GM19468 (cell line): ENCODE measurements at regions not wholly inside any gene's neighbourhood (a gene's known extent, or its start where the extent isn't known, plus 50 kb on each side); places are given as distances from the start of the nearest gene placed in this dataset.

Source experiments
- ATAC-seq: cut with Tn5 transposase; IDR thresholded peaks from one replicate; pipeline ENCODE4 v1.9.1; 2021; ENCODE audit warnings: mild to moderate bottlenecking, moderate library complexity, moderate number of reproducible peaks; ENCODE audit not compliant: unreplicated experiment; ENCODE audit errors: extremely low read depth

DNA sequence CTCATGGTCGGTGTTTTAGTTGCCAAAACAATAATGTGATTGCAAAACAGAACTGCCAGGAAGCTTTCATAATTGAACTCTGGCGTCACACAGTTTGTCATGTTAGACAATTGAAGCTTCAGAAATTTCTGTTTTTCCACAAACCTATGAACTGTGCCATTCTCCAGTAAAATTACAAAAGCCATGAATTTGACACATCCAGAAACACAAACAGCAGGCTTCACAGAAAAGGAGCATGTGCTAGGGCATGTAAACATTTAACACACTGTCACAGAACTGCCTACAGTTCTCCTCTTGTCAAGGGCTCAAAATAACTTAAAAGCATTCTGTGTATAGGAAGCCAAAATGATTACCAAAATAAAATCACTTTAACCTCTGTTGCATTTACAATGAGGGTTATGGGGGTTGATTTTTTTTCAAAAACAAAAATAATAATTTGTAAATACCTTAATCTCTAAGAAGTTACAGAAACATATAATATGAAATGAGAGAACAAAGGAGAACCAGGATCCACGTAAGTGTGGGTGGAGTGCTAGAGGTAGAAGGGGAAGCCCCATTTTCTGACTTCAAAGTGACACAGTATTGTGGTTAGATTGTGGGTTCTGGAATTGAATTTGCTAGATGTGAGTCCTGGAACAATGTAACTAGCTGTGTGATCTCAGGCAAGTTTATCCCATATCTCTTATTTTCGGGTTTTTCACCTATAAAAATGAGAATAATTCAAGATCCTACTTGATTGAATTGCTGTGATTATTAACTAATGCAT lies 295.0 kb downstream of the CENPC start:
- ATAC-seq, result no peak

GRCh38 chr4:67236788-67237187 lies 308.5 kb downstream of the CENPC start:
- no peak for ATAC-seq

- no peak for ATAC-seq
Observed at GRCh38 chr4:67236318-67236717, 309.0 kb downstream of the CENPC start.

- no peak for ATAC-seq
Observed at GRCh38 chr4:67234296-67234695, 311.0 kb downstream of the CENPC start.

DNA sequence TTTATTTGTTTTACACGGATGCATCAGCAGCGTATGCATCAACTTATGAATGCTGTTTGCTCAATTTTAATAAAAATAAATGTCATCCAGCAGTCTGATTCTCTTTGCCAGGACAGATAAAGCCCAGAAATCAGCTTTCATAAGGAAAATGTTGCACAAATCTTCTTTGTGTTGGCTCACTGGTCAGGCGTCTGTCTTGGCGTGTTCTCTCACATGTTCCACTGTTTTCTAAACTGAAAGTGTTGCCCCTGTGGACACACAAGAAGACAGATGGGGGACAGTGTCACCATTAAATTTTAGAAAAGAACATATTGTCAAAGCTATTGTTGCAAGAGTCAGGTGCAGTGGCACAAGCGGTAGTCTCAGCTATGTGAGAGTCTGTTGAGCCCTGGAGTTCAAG lies 316.2 kb downstream of the CENPC start:
- ATAC-seq, result no peak

GRCh38 chr4:67220861-67221260 lies 324.4 kb downstream of the CENPC start:
- no peak for ATAC-seq

GRCh38 chr4:67218883-67219282 lies 326.4 kb downstream of the CENPC start:
- no peak for ATAC-seq

DNA sequence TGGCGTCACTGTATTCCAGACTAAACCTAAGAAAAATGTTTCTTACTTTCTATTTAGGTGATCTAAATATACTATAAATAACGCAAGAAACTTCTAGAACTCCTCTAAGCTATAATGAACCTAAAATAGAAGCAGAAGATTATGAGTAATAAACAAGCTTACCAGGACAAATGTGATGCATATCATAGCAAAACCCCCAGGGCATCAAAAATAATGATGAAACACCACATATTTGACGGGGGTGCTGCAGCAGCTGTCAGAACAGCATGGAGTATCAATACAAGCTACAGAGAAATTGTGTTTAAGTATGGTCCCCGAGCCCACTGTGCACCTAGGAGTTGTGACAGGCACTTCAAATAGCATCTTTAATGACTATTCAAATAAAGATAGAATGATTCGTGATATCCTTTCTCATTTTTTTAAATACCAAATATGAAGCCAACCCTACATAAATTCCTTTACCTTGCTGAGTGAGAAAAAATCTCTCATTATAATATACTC lies 337.3 kb downstream of the CENPC start:
- ATAC-seq, result no peak

- ATAC-seq, result no peak
Observed at GRCh38 chr4:67204441-67204840, 340.9 kb downstream of the CENPC start.

DNA sequence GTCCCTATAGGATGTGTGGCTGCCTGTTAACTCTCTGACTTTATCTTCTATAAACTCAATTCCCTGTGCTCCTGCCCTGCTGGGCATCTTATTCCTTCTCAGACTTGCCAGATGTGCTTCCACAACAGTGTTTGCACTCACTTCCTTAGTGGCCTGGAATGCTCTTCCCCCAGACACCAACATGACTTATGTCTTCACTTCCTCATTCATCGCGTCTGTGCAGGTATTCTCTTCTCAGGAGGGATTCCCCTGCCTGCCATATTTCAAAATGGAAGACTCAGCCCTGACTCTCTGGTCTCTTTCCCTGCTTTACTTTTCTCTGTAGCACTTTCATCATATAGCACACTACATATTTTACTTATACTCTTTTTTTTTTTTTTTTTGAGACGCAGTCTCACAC lies 344.0 kb downstream of the CENPC start:
- ATAC-seq, result no peak

DNA sequence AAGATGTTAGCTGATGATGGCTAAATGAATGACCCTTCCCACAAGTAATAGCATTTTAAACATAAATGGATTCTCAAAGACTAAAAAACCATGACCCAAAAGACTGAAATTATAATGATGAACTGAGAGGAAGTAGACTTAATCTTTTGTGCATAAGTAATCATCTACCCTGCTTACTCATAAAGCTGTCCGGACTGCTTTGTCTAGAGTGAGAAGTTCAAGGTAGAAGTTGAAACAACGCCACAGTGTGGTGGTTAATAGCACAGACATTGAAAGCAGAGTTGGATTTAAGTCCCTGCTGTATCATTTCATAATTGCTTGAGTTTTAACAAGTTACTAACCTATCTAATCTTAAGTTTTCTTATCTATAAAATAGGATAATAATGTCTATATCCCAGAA lies 346.6 kb downstream of the CENPC start:
- no peak for ATAC-seq

DNA sequence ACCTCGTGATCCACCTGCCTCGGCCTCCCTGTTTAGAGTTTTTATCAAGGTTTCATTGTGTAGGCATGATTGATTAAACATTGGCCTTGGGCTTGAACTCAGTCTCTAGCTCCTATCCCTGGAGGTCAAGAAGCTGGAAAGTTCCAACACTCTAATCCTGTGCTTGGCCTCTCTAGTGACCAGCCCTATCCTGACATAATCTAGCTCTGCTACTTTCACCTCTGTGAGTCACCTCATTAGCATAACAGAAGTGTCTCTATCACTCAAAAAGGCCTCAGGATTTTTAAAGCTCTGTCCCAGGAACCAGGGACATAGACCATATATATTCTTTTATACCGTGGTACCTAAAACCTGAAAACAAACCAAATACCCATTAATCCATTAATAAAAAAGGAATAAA lies 377.5 kb downstream of the CENPC start:
- ATAC-seq, result no peak

- ATAC-seq, result no peak
Observed at GRCh38 chr4:67162690-67163089, 382.6 kb downstream of the CENPC start.

- no peak for ATAC-seq
Observed at GRCh38 chr4:67161311-67161710, 384.0 kb downstream of the CENPC start.

DNA sequence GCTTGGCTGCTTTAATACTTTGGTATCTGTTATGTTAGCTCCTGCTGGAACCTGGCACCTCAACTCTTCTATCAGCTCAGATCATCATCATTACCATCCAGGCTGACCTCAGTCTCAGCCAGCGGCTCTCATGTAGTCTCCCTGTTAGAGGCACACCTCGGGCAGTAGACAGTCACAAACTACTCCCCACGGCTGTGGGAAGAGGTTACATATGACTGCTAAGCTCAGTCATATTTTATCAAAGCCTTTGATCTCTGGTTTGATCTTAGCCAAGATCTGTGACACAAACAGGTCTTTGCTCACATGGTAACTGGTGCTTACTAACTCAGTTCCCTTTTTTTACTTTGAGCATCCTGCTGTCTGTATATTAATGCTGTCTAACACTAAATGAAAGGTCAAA lies 384.9 kb downstream of the CENPC start:
- no peak for ATAC-seq

DNA sequence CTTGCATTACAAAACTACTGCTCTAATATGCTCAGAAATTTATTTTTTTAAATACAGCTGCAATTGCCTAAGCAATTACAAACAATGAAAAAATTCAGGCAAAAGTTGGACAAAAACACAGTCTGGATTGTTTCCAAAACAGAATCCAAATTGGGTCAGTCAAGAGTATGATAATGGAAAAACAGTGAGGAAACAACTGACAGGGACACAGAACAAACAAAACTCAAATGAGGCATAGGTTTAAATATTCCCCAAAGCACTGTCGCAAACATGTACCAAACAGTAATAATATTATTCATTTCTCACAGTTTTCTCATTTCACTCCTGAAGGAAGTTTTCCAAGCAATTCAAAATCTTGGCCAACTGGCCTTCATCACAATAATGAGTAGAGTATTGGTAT lies 386.6 kb downstream of the CENPC start:
- no peak for ATAC-seq

DNA sequence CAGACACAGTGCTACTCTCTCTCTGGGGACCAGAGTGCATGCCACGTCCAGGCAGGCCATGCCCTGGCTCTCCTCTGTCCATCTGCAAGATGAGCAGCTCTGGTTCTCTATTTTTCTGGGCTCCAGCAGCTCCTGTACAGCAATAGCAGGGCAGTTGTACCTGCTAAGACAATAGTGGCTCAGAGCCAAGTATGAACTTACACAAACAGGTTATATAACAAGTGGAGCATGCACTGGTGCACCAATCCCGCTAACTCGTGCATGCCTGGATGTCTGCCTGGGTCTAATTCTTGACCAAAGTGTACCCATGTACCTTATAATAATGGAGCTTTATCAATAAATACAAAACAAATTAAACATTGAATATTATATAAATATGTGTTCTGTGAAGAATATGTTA lies 392.3 kb downstream of the CENPC start:
- no peak for ATAC-seq

GRCh38 chr4:67151376-67152343 lies 393.6 kb downstream of the CENPC start:
- no peak for ATAC-seq

GRCh38 chr4:67141586-67141985 lies 403.7 kb downstream of the CENPC start:
- ATAC-seq, result no peak

GRCh38 chr4:67134616-67135015 lies 410.7 kb downstream of the CENPC start:
- ATAC-seq, result no peak

DNA sequence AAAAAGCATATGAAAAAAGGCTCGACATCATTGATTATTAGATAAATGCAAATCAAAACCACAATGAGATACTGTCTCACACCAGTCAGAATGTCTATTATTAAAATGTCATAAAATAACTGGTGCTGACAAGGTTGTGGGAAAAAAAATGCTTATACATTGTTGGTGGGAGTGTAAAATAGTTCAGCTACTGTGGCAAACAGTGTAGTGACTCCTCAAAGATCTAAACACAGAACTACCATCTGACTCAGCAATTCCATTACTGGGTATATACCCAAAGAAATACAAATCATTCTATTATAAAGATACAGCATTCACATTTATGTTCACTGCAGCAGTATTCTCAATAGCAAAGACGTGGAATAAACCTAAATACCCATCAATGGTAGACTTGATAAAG lies 412.1 kb downstream of the CENPC start:
- no peak for ATAC-seq
